ENCODE measurements at regions not wholly inside any gene's neighbourhood (a gene's known extent, or its start where the extent isn't known, plus 50 kb on each side); places are given as distances from the start of the nearest gene placed in this dataset.

GRCh38 chr3:28903171-28903601 is 377.7 kb upstream of the RBMS3 start:
- TF ChIP-seq CTCF (IDR thresholded peaks at IDR 0.05) = no peak

GRCh38 chr3:28905798-28906197 is 375.1 kb upstream of the RBMS3 start:
- TF ChIP-seq CTCF (IDR thresholded peaks at IDR 0.05) = no peak

- no peak for TF ChIP-seq CTCF (IDR thresholded peaks at IDR 0.05)
These were observed 374.1 kb upstream of the RBMS3 start for GRCh38 chr3:28906561-28907310.

- TF ChIP-seq CTCF (IDR thresholded peaks at IDR 0.05) = no peak
These were observed 373.3 kb upstream of the RBMS3 start for GRCh38 chr3:28907616-28908015.

GRCh38 chr3:28912120-28912885 is 368.6 kb upstream of the RBMS3 start:
- TF ChIP-seq CTCF (IDR thresholded peaks at IDR 0.05) = no peak

GRCh38 chr3:28915741-28916500 is 364.9 kb upstream of the RBMS3 start:
- TF ChIP-seq CTCF (IDR thresholded peaks at IDR 0.05) = no peak

- TF ChIP-seq CTCF (IDR thresholded peaks at IDR 0.05) = no peak
These were observed 364.0 kb upstream of the RBMS3 start for GRCh38 chr3:28916713-28917499.

Measured in LNCAP (cell line).